PC-3 (cell line): ENCODE measurements at regions not wholly inside any gene's neighbourhood (a gene's known extent, or its start where the extent isn't known, plus 50 kb on each side); places are given as distances from the start of the nearest gene placed in this dataset.
A peak's percentile ranks its signal among the peaks of the same experiment; 100 is the strongest.

Experiments
- ATAC-seq: fragments of 200-7000 bp; cut with Tn5 transposase; 2 replicates; pipeline ENCODE4 v1.9.1; 2020; ENCODE audit warnings: mild to moderate bottlenecking, moderate library complexity
- BruUV-seq: library from RNA; stranded (reverse); fragments of 400-500 nt; replicated peaks from 2 replicates; lab custom pipeline; 2021; lab: Mats Ljungman, UMichigan
- CTCF ChIA-PET: fragments of 300-600 bp; sonication (Branson Sonifier 250); formaldehyde crosslinking; loops from one replicate; lab custom pipeline; 2022; ENCODE audit warnings: antibody characterized with exemption; lab: Charles Lee
- POLR2A ChIA-PET: fragments of 300-600 bp; sonication (Branson Sonifier 250); formaldehyde crosslinking; loops from one replicate; lab custom pipeline; 2022; ENCODE audit warnings: antibody characterized with exemption; ENCODE audit not compliant: unreplicated experiment; lab: Charles Lee
- DNase-seq: peaks from one replicate; pipeline ENCODE4 v3.0.0-alpha.2; 2015
- H2AFZ ChIP-seq: fragments of 300-600 bp; sonication (generic); 2 replicates; pipeline ENCODE4 v1.6.0; 2016; ENCODE audit warnings: antibody characterized with exemption, low read length
- H3F3A ChIP-seq: fragments of 300-600 bp; sonication (generic); one replicate; pipeline ENCODE4 v1.6.0; 2017; ENCODE audit warnings: antibody characterized with exemption, low read length, control low read depth, mild to moderate bottlenecking; ENCODE audit not compliant: unreplicated experiment
- H3K27ac ChIP-seq: fragments of 300-600 bp; sonication (generic); 2 replicates; pipeline ENCODE4 v1.5.1; 2016; ENCODE audit warnings: mild to moderate bottlenecking, low read length
- H3K27me3 ChIP-seq: fragments of 300-600 bp; sonication (generic); 2 replicates; pipeline ENCODE4 v1.6.1; 2016; ENCODE audit warnings: low read length, mixed read lengths
- H3K36me3 ChIP-seq: fragments of 300-600 bp; sonication (generic); 2 replicates; pipeline ENCODE4 v1.6.1; 2016; ENCODE audit warnings: low read depth, mixed run types, low read length, mixed read lengths
- H3K4me1 ChIP-seq: fragments of 300-600 bp; sonication (generic); 2 replicates; pipeline ENCODE4 v1.5.1; 2016; ENCODE audit warnings: low read length; ENCODE audit not compliant: insufficient read depth
- H3K4me2 ChIP-seq: fragments of 300-600 bp; sonication (generic); 2 replicates; pipeline ENCODE4 v1.6.0; 2016; ENCODE audit warnings: low read length
- H3K4me3 ChIP-seq: fragments of 300-600 bp; sonication (generic); 2 replicates; pipeline ENCODE4 v1.5.1; 2016; ENCODE audit warnings: mild to moderate bottlenecking, low read length, mixed read lengths
- H3K79me2 ChIP-seq: fragments of 300-600 bp; sonication (generic); 2 replicates; pipeline ENCODE4 v1.6.1; 2017; ENCODE audit warnings: low read length, mixed read lengths
- H3K9ac ChIP-seq: fragments of 300-600 bp; sonication (generic); 2 replicates; pipeline ENCODE4 v1.6.0; 2016; ENCODE audit warnings: mild to moderate bottlenecking, low read length
- H3K9me2 ChIP-seq: fragments of 300-600 bp; sonication (generic); replicated peaks from 2 replicates; pipeline ENCODE4 v1.6.1; 2016; ENCODE audit warnings: mixed run types, low read length, mixed read lengths
- H3K9me3 ChIP-seq: fragments of 300-600 bp; sonication (generic); 2 replicates; pipeline ENCODE4 v1.6.1; 2016; ENCODE audit warnings: low read length, mixed read lengths
- H4K20me1 ChIP-seq: fragments of 300-600 bp; sonication (generic); 2 replicates; pipeline ENCODE4 v1.6.1; 2016; ENCODE audit warnings: low read length, mixed read lengths
- EZH2 ChIP-seq: fragments of 300-600 bp; sonication (generic); IDR thresholded peaks from one replicate; pipeline ENCODE4 v1.6.1; 2017; ENCODE audit warnings: antibody characterized with exemption, mild to moderate bottlenecking, low read length; ENCODE audit not compliant: unreplicated experiment
- EZH2phosphoT487 ChIP-seq: fragments of 300-600 bp; sonication (generic); IDR thresholded peaks from 2 replicates; pipeline ENCODE4 v1.6.1; 2018; ENCODE audit warnings: mild to moderate bottlenecking, antibody characterized with exemption, low read length, borderline replicate concordance
- intact Hi-C: fragments of 100-400 bp; cut with micrococcal nuclease; formaldehyde crosslinking; loops from 2 replicates; pipeline ENCODE4 v1.9.0; 2023
- TF ChIP-seq, protein P1 (sequence below): fragments of 300-600 bp; sonication (generic); conservative IDR thresholded peaks from 2 replicates; pipeline ENCODE4 v1.5.1; 2017; ENCODE audit warnings: antibody characterized with exemption, low read depth, mild to moderate bottlenecking, low read length

DNA sequence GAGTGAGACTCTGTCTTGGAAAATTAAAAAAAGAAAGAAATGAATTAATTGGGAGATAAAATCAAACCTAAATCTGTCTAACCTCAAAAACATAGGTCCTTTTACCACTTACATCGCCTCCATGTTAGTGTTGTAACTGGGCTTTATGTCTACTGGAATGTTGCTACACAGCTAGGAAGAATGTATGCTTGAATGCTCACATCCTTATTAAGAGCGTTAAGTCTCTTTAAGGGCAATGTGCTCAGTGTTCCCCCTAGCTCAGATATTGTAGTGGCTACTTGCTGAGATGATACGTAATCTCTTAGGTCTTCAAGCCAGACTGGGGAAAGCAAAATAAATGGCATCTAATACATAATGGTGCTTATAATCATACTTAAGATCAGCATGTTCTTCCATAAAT, 1072.8 kb downstream of the PDHA2 start:
- H3K4me2 ChIP-seq = no peak overlapping the region
- H3K4me3 ChIP-seq = no peak overlapping the region
- DNase-seq = no peak
- H2AFZ ChIP-seq = no peak overlapping the region
- intact Hi-C loops = no loop called here
- CTCF ChIA-PET = no interaction called here
- H3K9me3 ChIP-seq = no peaks in the 10 kb centered on the region
- H3K79me2 ChIP-seq = no peaks in the 10 kb centered on the region
- no peaks in the 10 kb centered on the region for H4K20me1 ChIP-seq
- POLR2A ChIA-PET = no interaction called here
- H3K9ac ChIP-seq = no peak overlapping the region
- BruUV-seq = no TSS peak
- no peaks in the 10 kb centered on the region for H3K9me2 ChIP-seq
- TF ChIP-seq EZH2phosphoT487 (no peak), EZH2 (no peak)
- TF ChIP-seq, protein P1, sequence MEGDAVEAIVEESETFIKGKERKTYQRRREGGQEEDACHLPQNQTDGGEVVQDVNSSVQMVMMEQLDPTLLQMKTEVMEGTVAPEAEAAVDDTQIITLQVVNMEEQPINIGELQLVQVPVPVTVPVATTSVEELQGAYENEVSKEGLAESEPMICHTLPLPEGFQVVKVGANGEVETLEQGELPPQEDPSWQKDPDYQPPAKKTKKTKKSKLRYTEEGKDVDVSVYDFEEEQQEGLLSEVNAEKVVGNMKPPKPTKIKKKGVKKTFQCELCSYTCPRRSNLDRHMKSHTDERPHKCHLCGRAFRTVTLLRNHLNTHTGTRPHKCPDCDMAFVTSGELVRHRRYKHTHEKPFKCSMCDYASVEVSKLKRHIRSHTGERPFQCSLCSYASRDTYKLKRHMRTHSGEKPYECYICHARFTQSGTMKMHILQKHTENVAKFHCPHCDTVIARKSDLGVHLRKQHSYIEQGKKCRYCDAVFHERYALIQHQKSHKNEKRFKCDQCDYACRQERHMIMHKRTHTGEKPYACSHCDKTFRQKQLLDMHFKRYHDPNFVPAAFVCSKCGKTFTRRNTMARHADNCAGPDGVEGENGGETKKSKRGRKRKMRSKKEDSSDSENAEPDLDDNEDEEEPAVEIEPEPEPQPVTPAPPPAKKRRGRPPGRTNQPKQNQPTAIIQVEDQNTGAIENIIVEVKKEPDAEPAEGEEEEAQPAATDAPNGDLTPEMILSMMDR = no peak
- H3K27ac ChIP-seq = no peak overlapping the region
- ATAC-seq = no peak
- no peaks in the 10 kb centered on the region for H3F3A ChIP-seq
- peaks cover 4% of the 10 kb centered on the region; the same call in 1 of the 2 replicates for H3K4me1 ChIP-seq
- no peaks in the 10 kb centered on the region for H3K27me3 ChIP-seq
- no peaks in the 10 kb centered on the region for H3K36me3 ChIP-seq

DNA sequence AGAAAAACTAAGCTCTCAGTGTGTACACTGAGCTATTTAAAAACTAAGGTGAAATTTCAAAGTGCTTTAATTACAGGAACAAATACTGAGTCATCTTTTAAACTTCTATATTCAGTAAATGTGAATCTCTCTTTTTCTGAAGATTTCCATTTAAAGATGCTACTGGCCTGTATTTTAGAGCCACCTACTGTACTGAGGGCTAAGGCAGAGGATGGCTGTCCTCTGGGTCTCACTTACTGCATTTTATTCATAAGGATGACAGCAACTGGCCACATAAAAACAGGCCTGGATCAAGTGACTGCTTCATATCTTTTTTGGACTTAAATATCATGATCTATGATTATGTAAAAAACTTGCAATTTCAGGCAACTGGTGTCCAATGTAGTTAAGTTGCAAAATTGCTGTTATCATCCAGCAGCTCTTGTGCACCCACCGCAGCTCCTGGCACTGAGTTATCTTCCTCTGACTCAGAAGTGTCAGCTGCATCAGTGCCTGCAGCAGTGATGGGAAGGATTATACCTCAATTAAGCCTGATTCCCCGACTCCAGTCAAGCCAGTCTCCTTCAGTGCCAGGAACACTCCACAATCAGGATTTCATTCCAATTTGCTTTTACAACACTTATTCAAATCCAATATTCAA, 1073.7 kb downstream of the PDHA2 start:
- no peaks in the 10 kb centered on the region for H3K9me3 ChIP-seq
- no peaks in the 10 kb centered on the region for H3K79me2 ChIP-seq
- CTCF ChIA-PET = interaction anchor here (0.6 kb wide), 1 partner anchor 12 kb away, joined by 4 read pairs; no protein-coding TSS in a partner anchor
- ATAC-seq = peak; percentile 85
- no peak overlapping the region for H3K27ac ChIP-seq
- TF ChIP-seq EZH2phosphoT487 (no peak), EZH2 (no peak)
- TF ChIP-seq, protein P1 = no peak
- no peaks in the 10 kb centered on the region for H3K36me3 ChIP-seq
- H2AFZ ChIP-seq = no peak overlapping the region
- H3K9me2 ChIP-seq = no peaks in the 10 kb centered on the region
- BruUV-seq = no TSS peak
- no peaks in the 10 kb centered on the region for H4K20me1 ChIP-seq
- H3K27me3 ChIP-seq = no peaks in the 10 kb centered on the region
- DNase-seq = peak; percentile 15
- no peak overlapping the region for H3K9ac ChIP-seq
- POLR2A ChIA-PET = no interaction called here
- H3K4me3 ChIP-seq = no peak overlapping the region
- no peaks in the 10 kb centered on the region for H3F3A ChIP-seq
- H3K4me1 ChIP-seq = peaks cover 4% of the 10 kb centered on the region; the same call in 1 of the 2 replicates
- H3K4me2 ChIP-seq = no peak overlapping the region
- intact Hi-C loops = no loop called here

DNA sequence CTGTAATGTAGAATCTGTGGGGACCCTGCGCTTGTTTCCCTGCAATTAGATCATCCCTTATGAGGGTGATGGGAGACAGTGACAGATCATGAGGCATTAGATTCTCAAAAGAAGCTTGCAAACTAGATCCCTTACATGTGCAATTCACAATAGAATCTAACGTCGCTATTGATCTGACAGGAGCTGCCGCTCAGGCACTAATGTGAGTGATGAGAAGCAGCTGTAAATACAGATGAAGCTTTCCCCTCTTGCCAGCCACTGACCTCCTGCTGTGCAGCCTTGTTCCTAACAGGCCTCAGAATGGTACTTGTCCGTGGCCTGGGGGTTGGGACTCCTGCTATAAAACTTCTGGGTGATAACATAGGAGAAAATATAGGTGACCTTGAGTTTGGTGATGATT, 1076.8 kb downstream of the PDHA2 start:
- no peaks in the 10 kb centered on the region for H3K9me2 ChIP-seq
- DNase-seq = no peak
- H3K4me3 ChIP-seq = no peak overlapping the region
- H3F3A ChIP-seq = no peaks in the 10 kb centered on the region
- H3K27ac ChIP-seq = no peak overlapping the region
- ChIA-PET CTCF (no interaction called here), POLR2A (no interaction called here)
- peaks cover 4% of the 10 kb centered on the region; the same call in 1 of the 2 replicates for H3K4me1 ChIP-seq
- H3K36me3 ChIP-seq = no peaks in the 10 kb centered on the region
- H3K27me3 ChIP-seq = no peaks in the 10 kb centered on the region
- intact Hi-C loops = no loop called here
- no peaks in the 10 kb centered on the region for H3K9me3 ChIP-seq
- no peak for TF ChIP-seq EZH2
- no peak for TF ChIP-seq EZH2phosphoT487
- TF ChIP-seq, protein P1 = no peak
- H4K20me1 ChIP-seq = no peaks in the 10 kb centered on the region
- ATAC-seq = no peak
- no peaks in the 10 kb centered on the region for H3K79me2 ChIP-seq
- no peak overlapping the region for H3K9ac ChIP-seq
- H3K4me2 ChIP-seq = no peak overlapping the region
- BruUV-seq = no TSS peak
- no peak overlapping the region for H2AFZ ChIP-seq
